SK-N-SH treated with all-trans-retinoic acid at 6 μM for 48 hours (cell line): ENCODE measurements at regions not wholly inside any gene's neighbourhood (a gene's known extent, or its start where the extent isn't known, plus 50 kb on each side); places are given as distances from the start of the nearest gene placed in this dataset.

Experiments used
- ATAC-seq: fragments of 200-7000 bp; cut with Tn5 transposase; 3 replicates; pipeline ENCODE4 v1.9.1; 2020; ENCODE audit warnings: mild to moderate bottlenecking, moderate library complexity
- ARNTL ChIP-seq: fragments of 450-650 bp; formaldehyde crosslinking; IDR thresholded peaks from 2 replicates; pipeline ENCODE4 v1.5.0; 2020; ENCODE audit warnings: low read depth, mild to moderate bottlenecking, moderate library complexity, borderline replicate concordance
- BACH2 ChIP-seq: fragments of 250-450 bp; sonication (Bioruptor Pico); IDR thresholded peaks from 2 replicates; pipeline ENCODE4 v1.9.0; 2021; ENCODE audit warnings: mild to moderate bottlenecking, borderline replicate concordance
- ESRRG ChIP-seq: fragments of 250-450 bp; sonication (Bioruptor Pico); IDR thresholded peaks from 2 replicates; pipeline ENCODE4 v1.6.1; 2021; ENCODE audit warnings: mild to moderate bottlenecking
- GLIS3 ChIP-seq: fragments of 250-450 bp; sonication (Bioruptor Pico); IDR thresholded peaks from 2 replicates; pipeline ENCODE4 v1.5.0; 2020; ENCODE audit warnings: mild to moderate bottlenecking, moderate library complexity
- ISL1 ChIP-seq: fragments of 250-450 bp; sonication (Bioruptor Pico); IDR thresholded peaks from 2 replicates; pipeline ENCODE4 v2.1.2; 2022; ENCODE audit warnings: mild to moderate bottlenecking, moderate library complexity
- OSR1 ChIP-seq: fragments of 250-450 bp; sonication (Bioruptor Pico); IDR thresholded peaks from 2 replicates; pipeline ENCODE4 v1.8.0; 2022; ENCODE audit warnings: moderate library complexity, mild to moderate bottlenecking, inconsistent platforms
- PPARA ChIP-seq: fragments of 250-450 bp; sonication (Bioruptor Pico); IDR thresholded peaks from 2 replicates; pipeline ENCODE4 v1.5.0; 2020; ENCODE audit warnings: mild to moderate bottlenecking, borderline replicate concordance
- RARB ChIP-seq: fragments of 250-450 bp; sonication (Bioruptor Pico); IDR thresholded peaks from 2 replicates; pipeline ENCODE4 v1.8.0; 2021; ENCODE audit warnings: mild to moderate bottlenecking, moderate library complexity
- SNAI2 ChIP-seq: fragments of 250-450 bp; sonication (Bioruptor Pico); IDR thresholded peaks from 2 replicates; pipeline ENCODE4 v1.5.0; 2020; ENCODE audit warnings: mild to moderate bottlenecking, moderate library complexity
- TCF4 ChIP-seq: fragments of 250-450 bp; sonication (Bioruptor Pico); IDR thresholded peaks from 2 replicates; pipeline ENCODE4 v1.8.0; 2021; ENCODE audit warnings: mild to moderate bottlenecking, moderate library complexity, borderline replicate concordance
- TOX ChIP-seq: fragments of 250-450 bp; sonication (Bioruptor Pico); IDR thresholded peaks from 2 replicates; pipeline ENCODE4 v1.8.0; 2021; ENCODE audit warnings: mild to moderate bottlenecking, moderate library complexity, borderline replicate concordance
- ZC3H10 ChIP-seq: fragments of 250-450 bp; sonication (Bioruptor Pico); IDR thresholded peaks from 2 replicates; pipeline ENCODE4 v1.5.1; 2021; ENCODE audit warnings: mild to moderate bottlenecking, moderate library complexity
- ZFP3 ChIP-seq: fragments of 250-450 bp; sonication (Bioruptor Pico); IDR thresholded peaks from 2 replicates; pipeline ENCODE4 v1.5.0; 2020; ENCODE audit warnings: mild to moderate bottlenecking, moderate library complexity
- ZFP30 ChIP-seq: fragments of 450-650 bp; formaldehyde crosslinking; IDR thresholded peaks from 2 replicates; pipeline ENCODE4 v1.5.0; 2022; ENCODE audit warnings: mild to moderate bottlenecking, moderate library complexity
- ZNF70 ChIP-seq: fragments of 450-650 bp; formaldehyde crosslinking; IDR thresholded peaks from 2 replicates; pipeline ENCODE4 v1.5.0; 2020; ENCODE audit warnings: mild to moderate bottlenecking, moderate library complexity
- ZNF8 ChIP-seq: fragments of 450-650 bp; formaldehyde crosslinking; IDR thresholded peaks from 2 replicates; pipeline ENCODE4 v1.5.0; 2020; ENCODE audit warnings: mild to moderate bottlenecking, moderate library complexity
- TF ChIP-seq, protein P1 (sequence below): fragments of 250-450 bp; sonication (Bioruptor Pico); IDR thresholded peaks from 2 replicates; pipeline ENCODE4 v1.8.0; 2020; ENCODE audit warnings: mild to moderate bottlenecking, moderate library complexity, borderline replicate concordance
- TF ChIP-seq, protein P2 (sequence below): fragments of 250-450 bp; sonication (Bioruptor Pico); IDR thresholded peaks from 2 replicates; pipeline ENCODE4 v1.8.0; 2021; ENCODE audit warnings: low read depth, mild to moderate bottlenecking, moderate library complexity, borderline replicate concordance
- TF ChIP-seq, protein P3 (sequence below): fragments of 250-450 bp; sonication (Bioruptor Pico); IDR thresholded peaks from 2 replicates; pipeline ENCODE4 v1.5.0; 2020; ENCODE audit warnings: mild to moderate bottlenecking, moderate library complexity
- TF ChIP-seq, protein P4 (sequence below): fragments of 250-450 bp; sonication (Bioruptor Pico); IDR thresholded peaks from 2 replicates; pipeline ENCODE4 v1.5.1; 2021; ENCODE audit warnings: mild to moderate bottlenecking, moderate library complexity

DNA sequence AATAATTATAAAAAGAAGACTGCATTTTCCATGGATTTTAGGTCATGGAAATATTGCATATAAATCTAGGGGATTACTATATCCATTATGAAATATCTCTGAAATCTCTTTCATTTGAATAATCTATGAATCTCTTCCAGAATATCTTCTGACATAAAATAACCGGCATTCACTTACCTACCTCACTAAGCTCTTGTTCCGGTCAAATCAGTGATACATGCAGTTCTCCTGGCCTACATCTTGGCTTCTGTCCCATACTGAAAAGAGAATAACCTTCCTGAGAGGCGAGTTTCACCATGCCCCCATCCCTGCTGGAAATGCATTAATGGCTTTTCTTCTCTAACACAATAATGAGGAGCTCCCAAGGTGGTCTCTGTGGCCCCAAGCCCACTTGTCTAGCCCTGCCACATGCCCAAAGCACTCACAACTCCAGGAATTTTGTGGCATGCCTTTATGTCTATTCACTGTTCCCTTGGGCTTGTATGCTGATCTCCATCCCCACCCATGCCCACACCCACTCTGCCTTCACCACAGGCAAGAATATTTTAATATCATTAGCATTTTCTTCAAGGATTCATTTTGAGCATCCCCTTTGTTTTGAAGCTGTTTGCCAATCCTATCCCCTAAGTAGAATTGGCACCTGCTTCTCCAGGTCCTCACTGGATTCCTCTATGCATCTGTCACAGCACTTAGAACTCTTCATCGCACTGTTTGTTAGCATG lies 401.6 kb downstream of the COG6 start (continued):
- TF ChIP-seq, protein P1, sequence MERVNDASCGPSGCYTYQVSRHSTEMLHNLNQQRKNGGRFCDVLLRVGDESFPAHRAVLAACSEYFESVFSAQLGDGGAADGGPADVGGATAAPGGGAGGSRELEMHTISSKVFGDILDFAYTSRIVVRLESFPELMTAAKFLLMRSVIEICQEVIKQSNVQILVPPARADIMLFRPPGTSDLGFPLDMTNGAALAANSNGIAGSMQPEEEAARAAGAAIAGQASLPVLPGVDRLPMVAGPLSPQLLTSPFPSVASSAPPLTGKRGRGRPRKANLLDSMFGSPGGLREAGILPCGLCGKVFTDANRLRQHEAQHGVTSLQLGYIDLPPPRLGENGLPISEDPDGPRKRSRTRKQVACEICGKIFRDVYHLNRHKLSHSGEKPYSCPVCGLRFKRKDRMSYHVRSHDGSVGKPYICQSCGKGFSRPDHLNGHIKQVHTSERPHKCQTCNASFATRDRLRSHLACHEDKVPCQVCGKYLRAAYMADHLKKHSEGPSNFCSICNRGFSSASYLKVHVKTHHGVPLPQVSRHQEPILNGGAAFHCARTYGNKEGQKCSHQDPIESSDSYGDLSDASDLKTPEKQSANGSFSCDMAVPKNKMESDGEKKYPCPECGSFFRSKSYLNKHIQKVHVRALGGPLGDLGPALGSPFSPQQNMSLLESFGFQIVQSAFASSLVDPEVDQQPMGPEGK: no peak
- TF ChIP-seq, all 23 proteins: peak for 0

DNA sequence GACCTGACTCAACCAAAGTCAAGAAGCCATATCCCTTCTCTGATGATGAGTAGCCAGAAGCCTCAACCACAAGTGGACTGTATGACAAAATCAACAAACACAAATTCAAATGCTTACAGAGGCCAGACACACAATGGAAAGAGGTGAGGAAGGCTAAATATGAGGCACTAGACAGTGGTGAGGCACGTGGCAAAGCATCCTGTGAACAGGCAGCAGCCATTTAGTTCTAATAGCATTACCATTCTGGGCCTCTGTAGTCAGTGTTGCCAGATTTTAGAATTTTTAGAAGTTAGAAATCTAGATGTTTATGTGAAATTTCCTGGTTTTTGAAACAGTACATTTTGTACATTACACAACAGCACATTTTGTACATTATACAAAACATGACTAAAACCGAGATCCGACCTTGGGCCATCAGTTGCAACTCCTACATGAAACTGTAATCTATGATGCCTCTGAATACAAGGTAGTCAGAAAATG lies 403.3 kb downstream of the COG6 start:
- TF ChIP-seq GLIS3 (CRISPR knock-in tag) (no peak), RARB (CRISPR knock-in tag) (no peak), ESRRG (CRISPR knock-in tag) (no peak), ISL1 (no peak), ZNF70 (CRISPR knock-in tag) (no peak), ZNF8 (CRISPR knock-in tag) (no peak), OSR1 (no peak), ARNTL (CRISPR knock-in tag) (no peak), ZC3H10 (no peak), TOX (no peak), ZFP30 (CRISPR knock-in tag) (no peak), BACH2 (CRISPR knock-in tag) (no peak), SNAI2 (CRISPR knock-in tag) (no peak), ZFP3 (CRISPR knock-in tag) (no peak)
- TF ChIP-seq, protein P1: no peak
- TF ChIP-seq, protein P2, sequence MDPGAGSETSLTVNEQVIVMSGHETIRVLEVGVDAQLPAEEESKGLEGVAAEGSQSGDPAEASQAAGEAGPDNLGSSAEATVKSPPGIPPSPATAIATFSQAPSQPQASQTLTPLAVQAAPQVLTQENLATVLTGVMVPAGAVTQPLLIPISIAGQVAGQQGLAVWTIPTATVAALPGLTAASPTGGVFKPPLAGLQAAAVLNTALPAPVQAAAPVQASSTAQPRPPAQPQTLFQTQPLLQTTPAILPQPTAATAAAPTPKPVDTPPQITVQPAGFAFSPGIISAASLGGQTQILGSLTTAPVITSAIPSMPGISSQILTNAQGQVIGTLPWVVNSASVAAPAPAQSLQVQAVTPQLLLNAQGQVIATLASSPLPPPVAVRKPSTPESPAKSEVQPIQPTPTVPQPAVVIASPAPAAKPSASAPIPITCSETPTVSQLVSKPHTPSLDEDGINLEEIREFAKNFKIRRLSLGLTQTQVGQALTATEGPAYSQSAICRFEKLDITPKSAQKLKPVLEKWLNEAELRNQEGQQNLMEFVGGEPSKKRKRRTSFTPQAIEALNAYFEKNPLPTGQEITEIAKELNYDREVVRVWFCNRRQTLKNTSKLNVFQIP: no peak
- TF ChIP-seq, protein P3, sequence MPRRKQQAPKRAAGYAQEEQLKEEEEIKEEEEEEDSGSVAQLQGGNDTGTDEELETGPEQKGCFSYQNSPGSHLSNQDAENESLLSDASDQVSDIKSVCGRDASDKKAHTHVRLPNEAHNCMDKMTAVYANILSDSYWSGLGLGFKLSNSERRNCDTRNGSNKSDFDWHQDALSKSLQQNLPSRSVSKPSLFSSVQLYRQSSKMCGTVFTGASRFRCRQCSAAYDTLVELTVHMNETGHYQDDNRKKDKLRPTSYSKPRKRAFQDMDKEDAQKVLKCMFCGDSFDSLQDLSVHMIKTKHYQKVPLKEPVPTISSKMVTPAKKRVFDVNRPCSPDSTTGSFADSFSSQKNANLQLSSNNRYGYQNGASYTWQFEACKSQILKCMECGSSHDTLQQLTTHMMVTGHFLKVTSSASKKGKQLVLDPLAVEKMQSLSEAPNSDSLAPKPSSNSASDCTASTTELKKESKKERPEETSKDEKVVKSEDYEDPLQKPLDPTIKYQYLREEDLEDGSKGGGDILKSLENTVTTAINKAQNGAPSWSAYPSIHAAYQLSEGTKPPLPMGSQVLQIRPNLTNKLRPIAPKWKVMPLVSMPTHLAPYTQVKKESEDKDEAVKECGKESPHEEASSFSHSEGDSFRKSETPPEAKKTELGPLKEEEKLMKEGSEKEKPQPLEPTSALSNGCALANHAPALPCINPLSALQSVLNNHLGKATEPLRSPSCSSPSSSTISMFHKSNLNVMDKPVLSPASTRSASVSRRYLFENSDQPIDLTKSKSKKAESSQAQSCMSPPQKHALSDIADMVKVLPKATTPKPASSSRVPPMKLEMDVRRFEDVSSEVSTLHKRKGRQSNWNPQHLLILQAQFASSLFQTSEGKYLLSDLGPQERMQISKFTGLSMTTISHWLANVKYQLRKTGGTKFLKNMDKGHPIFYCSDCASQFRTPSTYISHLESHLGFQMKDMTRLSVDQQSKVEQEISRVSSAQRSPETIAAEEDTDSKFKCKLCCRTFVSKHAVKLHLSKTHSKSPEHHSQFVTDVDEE (CRISPR knock-in tag): no peak
- TF ChIP-seq, protein P4, sequence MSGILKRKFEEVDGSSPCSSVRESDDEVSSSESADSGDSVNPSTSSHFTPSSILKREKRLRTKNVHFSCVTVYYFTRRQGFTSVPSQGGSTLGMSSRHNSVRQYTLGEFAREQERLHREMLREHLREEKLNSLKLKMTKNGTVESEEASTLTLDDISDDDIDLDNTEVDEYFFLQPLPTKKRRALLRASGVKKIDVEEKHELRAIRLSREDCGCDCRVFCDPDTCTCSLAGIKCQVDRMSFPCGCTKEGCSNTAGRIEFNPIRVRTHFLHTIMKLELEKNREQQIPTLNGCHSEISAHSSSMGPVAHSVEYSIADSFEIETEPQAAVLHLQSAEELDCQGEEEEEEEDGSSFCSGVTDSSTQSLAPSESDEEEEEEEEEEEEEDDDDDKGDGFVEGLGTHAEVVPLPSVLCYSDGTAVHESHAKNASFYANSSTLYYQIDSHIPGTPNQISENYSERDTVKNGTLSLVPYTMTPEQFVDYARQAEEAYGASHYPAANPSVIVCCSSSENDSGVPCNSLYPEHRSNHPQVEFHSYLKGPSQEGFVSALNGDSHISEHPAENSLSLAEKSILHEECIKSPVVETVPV (CRISPR knock-in tag): no peak
- no peak for ATAC-seq

DNA sequence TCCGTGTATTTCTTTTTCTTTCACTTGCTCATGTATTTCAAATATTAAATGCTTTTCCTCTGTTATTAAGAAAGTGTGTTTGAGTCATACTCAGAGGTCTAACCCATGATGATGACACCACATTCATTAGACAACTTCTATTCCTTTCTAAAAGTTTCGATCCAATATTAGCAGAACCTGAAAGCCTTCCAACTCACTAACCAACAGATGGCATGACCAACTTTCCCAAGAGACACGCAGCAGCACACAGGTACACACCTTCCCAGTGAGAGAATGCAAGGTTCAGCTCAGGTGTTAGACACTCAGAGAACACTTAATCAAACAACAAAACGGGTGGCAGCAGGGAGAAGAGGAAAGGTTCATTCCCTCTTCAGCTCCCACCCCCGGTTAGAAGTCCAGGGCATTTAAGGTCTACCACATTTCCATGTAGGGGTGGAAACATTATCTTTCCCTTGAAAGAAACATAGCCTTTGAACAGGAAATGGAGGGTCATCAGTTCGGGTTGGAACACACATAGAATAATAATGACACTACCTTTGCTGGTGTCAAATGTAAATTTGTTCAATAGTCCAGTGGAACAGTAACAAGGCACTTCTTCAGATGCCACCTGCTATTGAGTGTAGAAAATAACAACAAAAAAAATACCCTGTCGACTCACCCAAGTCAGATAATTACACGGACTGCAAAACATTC lies 404.2 kb downstream of the COG6 start:
- no peak for ATAC-seq
- TF ChIP-seq ZNF70 (CRISPR knock-in tag) (no peak), OSR1 (no peak), PPARA (no peak), TCF4 (CRISPR knock-in tag) (no peak), TOX (no peak)
- TF ChIP-seq, protein P2: no peak
- TF ChIP-seq, protein P1: no peak
- TF ChIP-seq, protein P3 (CRISPR knock-in tag): no peak
